Fibroblast of the aortic adventitia (primary cell): ENCODE measurements at regions not wholly inside any gene's neighbourhood (a gene's known extent, or its start where the extent isn't known, plus 50 kb on each side); places are given as distances from the start of the nearest gene placed in this dataset.

ENCODE experiments used
- DNase-seq: peaks from one replicate; pipeline ENCODE4 v3.0.0-alpha.2; 2010; ENCODE audit warnings: low read depth
- H3K4me3 ChIP-seq: 2 replicates; pipeline ENCODE4 v1.5.1; 2011; ENCODE audit warnings: low read depth, mild to moderate bottlenecking, control low read depth, low read length, moderate library complexity
- TF ChIP-seq, protein P1 (sequence below): IDR thresholded peaks from 2 replicates; pipeline ENCODE4 v1.5.1; 2011; ENCODE audit warnings: mild to moderate bottlenecking, low read length, control low read depth, inconsistent platforms; ENCODE audit not compliant: insufficient read depth

DNA sequence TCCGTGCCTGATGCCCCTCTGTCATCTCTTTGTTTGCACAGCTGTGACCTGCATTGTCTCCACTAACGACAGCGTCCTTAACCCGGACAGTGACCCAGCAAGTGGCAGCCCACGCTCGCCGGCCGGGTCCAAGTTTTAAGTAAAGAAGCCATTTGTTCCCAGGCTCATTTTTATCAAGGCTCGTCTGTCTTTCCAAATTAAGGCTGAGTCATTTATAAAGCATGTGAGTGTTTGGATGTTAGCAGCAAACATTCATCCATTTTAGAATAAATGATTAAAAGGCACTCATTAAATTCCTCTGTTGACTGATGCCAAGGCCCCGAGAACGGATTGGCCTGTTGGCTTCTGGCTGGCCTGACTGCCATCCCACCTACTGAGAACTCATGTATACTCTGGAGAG is 514.5 kb downstream of the NPHP4 start:
- no peak for DNase-seq
- H3K4me3 ChIP-seq: no peak overlapping the region
- TF ChIP-seq, protein P1, sequence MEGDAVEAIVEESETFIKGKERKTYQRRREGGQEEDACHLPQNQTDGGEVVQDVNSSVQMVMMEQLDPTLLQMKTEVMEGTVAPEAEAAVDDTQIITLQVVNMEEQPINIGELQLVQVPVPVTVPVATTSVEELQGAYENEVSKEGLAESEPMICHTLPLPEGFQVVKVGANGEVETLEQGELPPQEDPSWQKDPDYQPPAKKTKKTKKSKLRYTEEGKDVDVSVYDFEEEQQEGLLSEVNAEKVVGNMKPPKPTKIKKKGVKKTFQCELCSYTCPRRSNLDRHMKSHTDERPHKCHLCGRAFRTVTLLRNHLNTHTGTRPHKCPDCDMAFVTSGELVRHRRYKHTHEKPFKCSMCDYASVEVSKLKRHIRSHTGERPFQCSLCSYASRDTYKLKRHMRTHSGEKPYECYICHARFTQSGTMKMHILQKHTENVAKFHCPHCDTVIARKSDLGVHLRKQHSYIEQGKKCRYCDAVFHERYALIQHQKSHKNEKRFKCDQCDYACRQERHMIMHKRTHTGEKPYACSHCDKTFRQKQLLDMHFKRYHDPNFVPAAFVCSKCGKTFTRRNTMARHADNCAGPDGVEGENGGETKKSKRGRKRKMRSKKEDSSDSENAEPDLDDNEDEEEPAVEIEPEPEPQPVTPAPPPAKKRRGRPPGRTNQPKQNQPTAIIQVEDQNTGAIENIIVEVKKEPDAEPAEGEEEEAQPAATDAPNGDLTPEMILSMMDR: no peak

DNA sequence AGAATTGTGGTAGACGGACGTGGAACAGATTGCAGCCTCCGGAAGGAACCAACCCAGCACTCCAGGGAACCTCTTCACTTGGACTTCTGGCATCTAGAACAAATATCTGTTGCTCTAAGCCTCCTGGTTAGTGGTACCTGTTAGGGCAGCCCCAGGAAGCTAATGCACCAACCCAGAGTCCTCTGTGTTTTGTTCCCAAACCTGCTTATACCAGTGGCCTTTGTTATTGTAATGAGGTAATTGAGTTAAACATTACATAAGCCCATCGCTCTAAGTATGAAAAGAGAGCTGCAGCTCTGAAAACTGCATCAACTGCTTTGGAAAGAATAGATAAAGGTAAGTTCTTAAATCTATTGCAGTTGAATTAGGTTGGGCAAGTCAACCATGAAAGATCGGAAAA is 516.7 kb downstream of the NPHP4 start:
- H3K4me3 ChIP-seq: no peak overlapping the region
- TF ChIP-seq, protein P1: no peak
- no peak for DNase-seq

- TF ChIP-seq, protein P1: no peak
- no peak overlapping the region for H3K4me3 ChIP-seq
- DNase-seq: no peak
These were observed 519.0 kb downstream of the NPHP4 start for GRCh38 chr1:5473268-5473667.

DNA sequence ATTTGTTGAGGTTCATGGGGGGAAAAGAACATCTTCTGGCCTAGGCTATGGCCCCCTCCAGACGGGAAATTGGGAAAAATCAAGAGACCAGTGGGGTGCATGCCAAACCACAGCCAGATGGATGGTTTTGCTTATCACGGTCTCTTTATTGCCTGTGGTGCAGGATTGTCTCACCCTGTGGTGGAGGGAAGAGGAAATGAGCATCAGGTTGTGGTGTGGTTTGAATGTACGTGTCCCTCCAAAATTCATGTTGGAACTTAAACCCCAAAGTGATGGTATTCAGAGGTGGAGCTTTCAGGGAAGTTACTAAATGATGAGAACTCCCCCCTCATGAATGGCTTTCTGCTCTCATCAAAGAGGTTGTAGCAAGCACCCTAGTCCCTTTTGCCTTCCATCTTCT is 525.7 kb downstream of the NPHP4 start:
- no peak for DNase-seq
- TF ChIP-seq, protein P1: no peak
- H3K4me3 ChIP-seq: no peak overlapping the region

DNA sequence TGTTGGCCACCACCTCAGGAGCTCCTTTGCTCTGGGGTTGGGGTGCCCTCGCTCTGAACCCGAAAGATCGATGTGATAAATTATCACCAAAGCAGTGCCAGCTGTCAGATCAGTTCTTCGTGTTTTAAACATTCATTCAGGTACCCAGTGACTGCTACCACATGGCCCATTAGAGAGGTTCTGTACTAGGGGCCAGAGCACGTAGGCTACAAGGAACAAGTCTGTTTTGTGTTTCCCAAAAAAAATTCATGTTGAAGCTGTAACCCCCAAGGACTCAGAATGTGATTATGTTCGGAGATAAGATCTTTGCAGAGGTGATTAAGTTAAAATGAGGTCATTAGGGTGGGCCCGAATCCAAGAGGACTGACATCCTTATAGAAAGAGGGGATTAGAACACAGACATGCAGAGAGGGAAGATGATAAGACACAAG is 526.9 kb downstream of the NPHP4 start:
- TF ChIP-seq, protein P1: no peak
- no peak for DNase-seq
- no peak overlapping the region for H3K4me3 ChIP-seq

DNA sequence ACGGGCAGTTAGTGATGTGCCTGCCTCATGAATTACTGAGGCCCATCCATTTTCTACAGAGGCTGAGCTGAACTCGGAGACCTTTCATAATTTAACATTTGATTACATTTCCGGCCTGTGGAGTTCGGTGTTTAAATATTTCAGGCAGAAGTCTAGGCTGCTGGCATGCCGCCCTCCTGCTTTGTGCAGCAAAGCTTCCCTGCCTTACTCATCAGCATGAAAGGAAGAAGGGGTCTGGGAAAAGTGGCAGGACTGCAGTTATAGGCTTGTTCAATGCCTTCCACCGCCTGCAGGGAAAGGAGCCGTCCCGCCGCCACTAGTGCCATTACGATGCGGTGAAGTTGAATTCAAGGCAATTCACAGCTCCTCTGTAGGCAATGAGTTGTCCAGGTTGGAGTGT is 527.9 kb downstream of the NPHP4 start:
- TF ChIP-seq, protein P1: no peak
- H3K4me3 ChIP-seq: no peak overlapping the region
- DNase-seq: no peak

GRCh38 chr1:5460974-5461373 is 531.3 kb downstream of the NPHP4 start:
- TF ChIP-seq, protein P1: no peak
- H3K4me3 ChIP-seq: no peak overlapping the region
- DNase-seq: no peak
